Natural killer cell (primary cell): ENCODE measurements at regions not wholly inside any gene's neighbourhood (a gene's known extent, or its start where the extent isn't known, plus 50 kb on each side); places are given as distances from the start of the nearest gene placed in this dataset.
"Not testable (repeated sequence)": the region's sequence is repeated elsewhere in the genome, so short reads cannot be mapped to it uniquely, and the experiment has no call there.

Experiments used
- ATAC-seq, 3 donors: fragments of 150-1000 bp in 2 of 3; fragments of 200-7000 bp in 1 of 3; cut with Tn5 transposase; 1 replicate in 1 of 3; 2 replicates in 2 of 3; pipeline ENCODE4 v1.10.0; 2021; ENCODE audit warnings: mild to moderate bottlenecking in 2 of 3, moderate library complexity in 2 of 3
- DNase-seq, 2 donors: peaks; one replicate each; pipeline versions ENCODE4 v3.0.0 to v3.0.0-alpha.2; 2013 to 2021; ENCODE audit warnings: mixed read lengths in 1 of 2
- H3K27ac ChIP-seq: one replicate; pipeline ENCODE4 v1.5.1; 2013; ENCODE audit warnings: mild to moderate bottlenecking, low read length
- H3K27me3 ChIP-seq: one replicate; pipeline ENCODE4 v1.6.1; 2013; ENCODE audit warnings: low read length; ENCODE audit not compliant: control insufficient read depth, insufficient read depth
- H3K36me3 ChIP-seq: one replicate; pipeline ENCODE4 v1.6.1; 2013; ENCODE audit warnings: low read length; ENCODE audit not compliant: control insufficient read depth, insufficient read depth
- H3K4me1 ChIP-seq: one replicate; pipeline ENCODE4 v1.6.1; 2013; ENCODE audit warnings: low read length; ENCODE audit not compliant: control insufficient read depth, insufficient read depth
- H3K4me3 ChIP-seq: one replicate; pipeline ENCODE4 v1.5.1; 2013; ENCODE audit warnings: low read length
- H3K9me3 ChIP-seq: one replicate; pipeline ENCODE4 v1.6.1; 2013; ENCODE audit warnings: low read length; ENCODE audit not compliant: control insufficient read depth, insufficient read depth
- H3K27ac Mint-ChIP-seq, 2 donors: one replicate each; pipeline ENCODE4 v1.8.0; 2022; ENCODE audit warnings: mild to moderate bottlenecking in 2 of 2, mixed read lengths in 2 of 2, moderate library complexity in 1 of 2
- H3K27me3 Mint-ChIP-seq, 2 donors: one replicate each; pipeline ENCODE4 v1.8.0; 2022; ENCODE audit warnings: low read depth in 2 of 2, mixed read lengths in 2 of 2
- H3K36me3 Mint-ChIP-seq: one replicate; pipeline ENCODE4 v1.8.0; 2022; ENCODE audit warnings: mixed read lengths
- H3K4me1 Mint-ChIP-seq, 2 donors: one replicate each; pipeline ENCODE4 v1.8.0; 2022; ENCODE audit warnings: mixed read lengths in 2 of 2
- H3K4me3 Mint-ChIP-seq: one replicate; pipeline ENCODE4 v1.8.0; 2022; ENCODE audit warnings: mild to moderate bottlenecking, moderate library complexity, mixed read lengths
- H3K9me3 Mint-ChIP-seq, 2 donors: one replicate each; pipeline ENCODE4 v1.8.0; 2022; ENCODE audit warnings: mixed read lengths in 2 of 2
- WGBS: methylation state at CpG from one replicate; pipeline ENCODE4 v1.1.7; 2013; ENCODE audit warnings: missing lambda C conversion rate; ENCODE audit not compliant: insufficient coverage; 5-methylcytosine and 5-hydroxymethylcytosine counted together
- intact Hi-C: fragments of 100-400 bp; cut with micrococcal nuclease; formaldehyde crosslinking; loops from one replicate; pipeline ENCODE4 v1.14.2; 2022
- TF ChIP-seq, protein P1 (sequence below): fragments of 200-600 bp; IDR thresholded peaks from one replicate; pipeline ENCODE4 v1.8.0; 2022; ENCODE audit warnings: antibody characterized with exemption

DNA sequence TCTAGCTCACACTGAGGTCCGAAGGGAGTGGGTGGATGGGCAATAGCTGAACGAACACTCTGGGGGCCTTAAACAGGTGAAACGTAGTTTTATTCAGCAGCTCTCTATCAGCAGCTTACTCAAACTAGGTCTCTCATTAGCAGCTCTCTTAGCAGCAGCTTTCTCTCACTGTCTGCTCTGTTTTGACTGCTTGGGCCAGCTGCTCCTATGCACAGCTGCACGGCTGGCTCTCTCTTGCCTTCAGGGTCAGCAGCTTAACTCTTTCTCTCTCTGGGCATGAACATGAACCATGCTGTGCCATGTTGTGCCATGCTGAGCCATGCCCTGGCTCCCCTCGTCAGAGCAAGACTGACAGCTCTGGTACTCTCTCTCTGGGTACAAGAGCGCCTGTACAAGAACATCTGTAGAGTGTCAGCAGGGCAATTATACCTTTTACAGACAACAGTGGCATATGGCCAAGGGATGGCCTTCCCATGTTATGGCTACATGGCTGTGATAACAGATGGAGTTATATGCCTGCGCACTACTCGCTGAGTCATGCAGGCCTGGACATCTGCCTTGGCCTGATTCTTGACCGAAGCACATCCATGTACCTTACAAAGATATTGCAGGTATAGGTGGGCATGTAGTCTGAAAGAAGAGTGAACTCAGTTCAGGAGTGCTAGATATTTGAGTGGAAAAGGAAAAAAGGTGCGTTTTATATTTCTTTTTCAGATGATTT lies 152.4 kb downstream of the LEPR start:
- no peaks in the 10 kb centered on the region for H3K9me3 ChIP-seq
- DNase-seq = no peak
- no peaks in the 10 kb centered on the region for H3K4me1 ChIP-seq
- H3K27ac ChIP-seq = no peak overlapping the region
- TF ChIP-seq, protein P1, sequence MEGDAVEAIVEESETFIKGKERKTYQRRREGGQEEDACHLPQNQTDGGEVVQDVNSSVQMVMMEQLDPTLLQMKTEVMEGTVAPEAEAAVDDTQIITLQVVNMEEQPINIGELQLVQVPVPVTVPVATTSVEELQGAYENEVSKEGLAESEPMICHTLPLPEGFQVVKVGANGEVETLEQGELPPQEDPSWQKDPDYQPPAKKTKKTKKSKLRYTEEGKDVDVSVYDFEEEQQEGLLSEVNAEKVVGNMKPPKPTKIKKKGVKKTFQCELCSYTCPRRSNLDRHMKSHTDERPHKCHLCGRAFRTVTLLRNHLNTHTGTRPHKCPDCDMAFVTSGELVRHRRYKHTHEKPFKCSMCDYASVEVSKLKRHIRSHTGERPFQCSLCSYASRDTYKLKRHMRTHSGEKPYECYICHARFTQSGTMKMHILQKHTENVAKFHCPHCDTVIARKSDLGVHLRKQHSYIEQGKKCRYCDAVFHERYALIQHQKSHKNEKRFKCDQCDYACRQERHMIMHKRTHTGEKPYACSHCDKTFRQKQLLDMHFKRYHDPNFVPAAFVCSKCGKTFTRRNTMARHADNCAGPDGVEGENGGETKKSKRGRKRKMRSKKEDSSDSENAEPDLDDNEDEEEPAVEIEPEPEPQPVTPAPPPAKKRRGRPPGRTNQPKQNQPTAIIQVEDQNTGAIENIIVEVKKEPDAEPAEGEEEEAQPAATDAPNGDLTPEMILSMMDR = no peak
- Mint-ChIP-seq H3K9me3 (peaks cover 5% of the 10 kb centered on the region in 2 donors), H3K36me3 (no peaks in the 10 kb centered on the region), H3K4me3 (no peak overlapping the region), H3K4me1 (no peaks in the 10 kb centered on the region), H3K27ac (no peak overlapping the region), H3K27me3 (no peaks in the 10 kb centered on the region)
- WGBS = 91% methylated on average over 10 of the region's 10 CpGs
- no peaks in the 10 kb centered on the region for H3K36me3 ChIP-seq
- intact Hi-C loops = no loop called here
- H3K4me3 ChIP-seq = no peak overlapping the region
- no peaks in the 10 kb centered on the region for H3K27me3 ChIP-seq
- no peak for ATAC-seq

DNA sequence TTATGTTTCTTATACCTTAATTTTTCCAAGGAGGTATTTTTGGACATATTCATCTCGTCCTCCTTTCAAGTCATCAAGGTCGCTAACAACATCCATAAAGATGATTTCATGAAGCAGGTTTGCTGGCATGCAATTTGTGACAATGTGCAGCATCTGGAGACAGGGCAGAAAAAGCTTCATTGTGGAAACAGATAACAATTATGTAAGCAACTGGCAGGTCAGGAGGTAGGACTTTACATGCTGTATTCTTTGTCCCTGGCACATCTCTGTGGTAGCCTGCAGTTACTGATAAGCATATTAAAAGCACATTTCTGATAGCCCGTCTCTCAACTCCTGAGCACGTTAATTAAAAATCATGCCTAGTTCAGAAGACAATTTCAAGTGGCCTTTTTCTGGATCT lies 156.8 kb downstream of the LEPR start:
- TF ChIP-seq, protein P1 = no peak
- Histone ChIP-seq H3K27ac (no peak overlapping the region), H3K4me1 (no peaks in the 10 kb centered on the region), H3K4me3 (no peak overlapping the region), H3K36me3 (no peaks in the 10 kb centered on the region), H3K9me3 (no peaks in the 10 kb centered on the region), H3K27me3 (no peaks in the 10 kb centered on the region)
- Mint-ChIP-seq H3K27me3 (no peaks in the 10 kb centered on the region), H3K9me3 (peaks cover 0 to 5% of the 10 kb centered on the region in 2 donors), H3K4me3 (no peak overlapping the region), H3K36me3 (no peaks in the 10 kb centered on the region), H3K27ac (no peak overlapping the region), H3K4me1 (no peaks in the 10 kb centered on the region)
- DNase-seq (no peak), ATAC-seq (no peak)
- 88% methylated on average over 4 of the region's 4 CpGs for WGBS
- intact Hi-C loops = no loop called here

DNA sequence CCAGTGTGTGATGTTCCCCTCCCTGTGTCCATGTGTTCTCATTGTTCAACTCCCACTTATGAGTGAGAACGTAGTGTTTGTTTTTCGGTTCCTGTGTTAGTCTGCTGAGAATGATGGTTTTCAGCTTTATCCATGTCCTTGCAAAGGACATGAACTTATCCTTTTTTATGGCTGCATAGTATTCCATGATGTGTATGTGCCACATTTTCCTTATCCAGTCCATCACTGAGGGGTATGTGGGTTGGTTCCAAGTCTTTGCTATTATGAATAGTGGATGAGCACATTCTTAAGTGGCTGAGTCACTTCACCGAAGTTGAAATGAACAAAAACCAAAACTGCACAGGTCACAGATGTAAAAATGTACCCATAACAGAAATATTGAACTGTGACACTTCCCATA lies 157.5 kb downstream of the LEPR start:
- H3K27me3 Mint-ChIP-seq, intact Hi-C loops, ATAC-seq, H3K36me3 ChIP-seq, H3K4me1 Mint-ChIP-seq, H3K9me3 ChIP-seq, H3K27ac Mint-ChIP-seq, H3K27ac ChIP-seq, H3K36me3 Mint-ChIP-seq, H3K9me3 Mint-ChIP-seq, DNase-seq, H3K4me3 ChIP-seq, H3K4me3 Mint-ChIP-seq, H3K27me3 ChIP-seq, H3K4me1 ChIP-seq: not testable (repeated sequence)
- WGBS = 89% methylated on average over 3 of the region's 3 CpGs

DNA sequence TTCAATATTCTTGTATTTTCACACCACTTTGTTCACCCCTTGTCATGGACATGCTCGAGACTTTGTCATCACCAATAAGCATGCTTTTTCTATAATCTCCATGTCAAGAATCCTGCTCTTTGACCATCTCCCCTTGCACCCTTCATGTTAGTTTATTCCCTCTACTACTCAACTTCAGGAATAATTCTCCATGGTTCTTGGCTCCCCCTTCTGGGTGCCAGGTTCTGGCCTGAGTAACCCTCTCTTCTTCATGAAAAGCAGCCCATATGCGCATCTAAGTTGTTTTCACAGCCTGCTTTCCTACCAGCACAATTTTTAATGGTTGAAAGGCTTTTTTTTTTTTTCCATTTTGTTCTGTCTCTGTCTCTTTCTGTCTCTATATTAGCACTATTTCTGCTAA lies 160.7 kb downstream of the LEPR start:
- no peaks in the 10 kb centered on the region for H3K4me1 ChIP-seq
- intact Hi-C loops = no loop called here
- no peaks in the 10 kb centered on the region for H3K4me1 Mint-ChIP-seq
- H3K36me3 ChIP-seq = no peaks in the 10 kb centered on the region
- 96% methylated on average over 2 of the region's 2 CpGs for WGBS
- H3K27ac Mint-ChIP-seq = no peak overlapping the region
- ATAC-seq (no peak), DNase-seq (no peak)
- no peaks in the 10 kb centered on the region for H3K9me3 ChIP-seq
- no peaks in the 10 kb centered on the region for H3K36me3 Mint-ChIP-seq
- no peaks in the 10 kb centered on the region for H3K27me3 ChIP-seq
- H3K27me3 Mint-ChIP-seq = no peaks in the 10 kb centered on the region
- no peak overlapping the region for H3K27ac ChIP-seq
- TF ChIP-seq, protein P1 = no peak
- no peak overlapping the region for H3K4me3 Mint-ChIP-seq
- H3K4me3 ChIP-seq = no peak overlapping the region
- H3K9me3 Mint-ChIP-seq = peaks cover 4 to 7% of the 10 kb centered on the region in 2 donors
